ENCODE measurements at regions not wholly inside any gene's neighbourhood (a gene's known extent, or its start where the extent isn't known, plus 50 kb on each side); places are given as distances from the start of the nearest gene placed in this dataset.

- no peak for TF ChIP-seq CTCF (IDR thresholded peaks at IDR 0.05)
- TF ChIP-seq POLR2A (IDR thresholded peaks at IDR 0.05), result no peak
These were observed 296.4 kb downstream of the ADAMTS20 start for GRCh38 chr12:43255522-43256111.

All from tibial nerve (tissue), 3 donors.